AG08396 (cell line): ENCODE measurements at regions not wholly inside any gene's neighbourhood (a gene's known extent, or its start where the extent isn't known, plus 50 kb on each side); places are given as distances from the start of the nearest gene placed in this dataset.
A peak's percentile ranks its signal among the peaks of the same experiment; 100 is the strongest.
"Not testable (repeated sequence)": the region's sequence is repeated elsewhere in the genome, so short reads cannot be mapped to it uniquely, and the experiment has no call there.

Experiments used
- DNase-seq: peaks from one replicate; pipeline ENCODE4 v3.0.0; 2012; ENCODE audit warnings: low spot score, mixed read lengths

DNA sequence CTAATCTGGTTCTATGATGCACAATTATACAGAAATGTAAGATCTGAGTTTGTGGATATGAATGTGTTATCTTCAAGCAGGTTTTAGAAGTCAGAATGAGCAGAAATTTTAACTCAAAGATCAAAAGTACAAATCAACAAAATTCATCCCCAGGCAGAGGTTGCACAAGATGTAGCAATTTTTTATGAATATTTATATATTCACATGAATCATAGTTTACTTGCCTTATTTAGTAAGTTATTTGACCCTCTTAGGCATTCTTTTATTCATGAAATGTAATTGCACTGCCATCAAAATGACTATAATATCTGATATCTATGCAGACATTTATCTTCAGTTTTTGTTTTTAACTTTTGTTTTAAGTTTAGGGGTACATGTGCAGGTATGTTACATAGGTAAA, 103.1 kb upstream of the DAZL start:
- DNase-seq: no peak

DNA sequence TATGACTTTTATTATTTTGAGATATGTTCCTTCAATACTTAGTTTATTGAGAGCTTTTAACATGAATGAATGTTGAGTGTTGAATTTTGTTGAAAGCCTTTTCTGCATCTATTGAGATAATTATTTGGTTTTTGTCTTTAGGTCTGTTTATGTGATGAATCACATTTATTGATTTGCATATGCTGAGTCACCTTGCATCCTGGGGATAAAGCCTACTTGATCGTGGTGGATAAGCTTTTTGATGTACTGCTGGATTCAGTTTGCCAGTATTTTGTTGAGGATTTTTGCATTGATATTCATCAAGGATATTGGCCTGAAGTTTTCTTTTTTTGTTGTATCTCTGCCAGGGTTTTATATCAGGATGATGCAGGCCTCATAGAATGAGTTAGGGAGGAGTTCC, 106.5 kb upstream of the DAZL start:
- not testable (repeated sequence) for DNase-seq

DNA sequence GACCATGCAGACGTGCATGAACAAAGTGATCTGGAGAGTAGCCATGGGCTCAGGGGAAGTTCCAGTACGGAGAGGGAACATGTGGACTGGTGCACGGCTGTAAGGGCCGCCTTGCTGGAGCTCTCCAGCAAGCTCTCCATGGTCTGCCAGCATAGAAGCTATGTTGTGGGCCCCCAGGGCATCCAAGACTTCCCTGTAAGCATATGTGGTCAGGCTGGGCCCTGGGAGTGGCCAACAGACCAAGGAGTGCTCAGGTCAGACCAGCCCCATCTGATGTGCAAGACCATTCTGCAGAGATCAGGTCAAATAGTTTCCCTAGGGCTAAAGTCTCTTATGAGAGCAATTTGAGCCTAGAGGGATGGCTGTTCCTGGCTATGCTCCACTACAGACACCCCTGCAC, 110.1 kb upstream of the DAZL start:
- DNase-seq: no peak

DNA sequence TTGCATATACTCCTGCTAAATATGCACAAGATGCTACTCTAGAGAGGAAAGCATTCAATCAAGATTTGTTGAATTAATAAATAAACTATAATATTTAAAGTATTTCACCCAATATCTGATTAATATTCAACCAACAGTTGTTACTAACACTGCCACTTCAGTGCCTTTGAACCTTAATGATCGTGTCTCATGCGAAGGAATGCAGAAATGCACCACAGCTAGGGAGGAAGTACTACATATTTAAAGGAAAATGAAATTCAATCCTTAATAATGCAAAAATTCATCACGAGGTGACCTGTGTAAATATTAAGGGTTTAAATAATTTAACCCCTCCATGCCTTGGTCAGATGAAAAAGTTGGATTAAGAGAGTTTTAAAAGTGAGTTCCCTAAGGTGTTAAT, 114.2 kb upstream of the DAZL start:
- DNase-seq: no peak

DNA sequence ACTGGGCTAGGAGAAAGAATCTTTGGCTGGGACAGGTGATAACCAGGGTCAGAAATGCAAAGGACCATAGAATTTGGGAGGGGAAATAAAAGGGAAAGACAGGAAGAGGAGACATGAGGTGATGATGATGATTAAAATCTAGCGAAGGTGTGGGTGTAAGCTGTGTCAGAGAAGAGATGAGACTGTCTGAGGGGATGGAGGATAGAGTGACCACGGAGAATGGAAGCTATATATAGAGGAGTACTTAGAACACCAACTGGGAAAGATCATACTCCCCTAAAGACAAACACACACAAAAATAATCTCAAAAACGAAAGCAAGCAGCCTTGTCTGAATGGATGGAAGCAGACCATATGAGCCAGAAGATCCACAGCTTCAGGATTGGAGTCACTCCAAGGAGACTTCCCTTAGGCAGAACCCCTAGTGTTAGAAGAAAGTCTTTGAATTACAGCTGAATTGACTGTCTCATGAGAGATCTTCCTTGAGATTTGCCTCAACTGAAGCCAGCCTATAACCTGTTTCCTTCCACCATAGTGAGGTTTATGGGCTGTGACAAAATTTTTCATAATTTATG, 115.2 kb upstream of the DAZL start:
- DNase-seq: no peak

DNA sequence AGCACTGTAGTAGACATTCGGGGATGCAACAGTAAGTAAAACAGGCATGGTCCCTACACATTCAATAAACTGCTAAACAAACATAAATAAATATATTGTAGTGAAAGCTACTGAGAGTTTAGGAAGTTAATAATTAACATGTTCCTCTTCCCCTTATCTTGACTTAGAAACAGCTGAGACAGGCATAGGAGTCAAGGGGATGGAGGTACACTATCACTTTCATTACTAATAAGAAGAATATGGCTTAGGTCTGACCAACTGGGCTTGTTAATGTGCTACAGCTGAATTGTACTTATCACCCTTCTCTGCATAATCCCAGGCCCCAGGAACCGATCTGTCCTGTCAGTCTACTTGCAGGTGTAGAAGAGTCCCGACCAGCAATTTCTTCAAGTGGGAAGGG, 116.3 kb upstream of the DAZL start:
- DNase-seq: no peak

DNA sequence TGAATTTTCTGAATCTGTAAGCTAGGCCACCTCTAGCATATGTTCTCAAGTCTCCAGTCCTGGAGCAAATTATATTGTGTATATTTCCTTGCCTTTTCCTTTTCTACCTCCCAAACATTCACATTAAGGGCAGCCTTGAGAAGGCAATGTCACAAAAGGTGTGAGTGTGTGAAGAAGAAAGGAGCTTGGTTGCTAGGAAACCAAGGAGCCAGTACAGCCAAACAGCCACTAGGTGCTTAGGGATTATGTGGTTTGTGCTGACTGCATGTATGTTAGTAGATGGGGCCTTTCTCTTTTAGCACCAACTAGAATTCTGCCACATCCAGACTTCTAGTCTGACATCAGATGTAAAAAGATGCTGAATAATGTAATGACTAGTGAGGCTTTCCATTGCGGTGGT, 118.8 kb upstream of the DAZL start:
- peak; percentile 20 for DNase-seq

DNA sequence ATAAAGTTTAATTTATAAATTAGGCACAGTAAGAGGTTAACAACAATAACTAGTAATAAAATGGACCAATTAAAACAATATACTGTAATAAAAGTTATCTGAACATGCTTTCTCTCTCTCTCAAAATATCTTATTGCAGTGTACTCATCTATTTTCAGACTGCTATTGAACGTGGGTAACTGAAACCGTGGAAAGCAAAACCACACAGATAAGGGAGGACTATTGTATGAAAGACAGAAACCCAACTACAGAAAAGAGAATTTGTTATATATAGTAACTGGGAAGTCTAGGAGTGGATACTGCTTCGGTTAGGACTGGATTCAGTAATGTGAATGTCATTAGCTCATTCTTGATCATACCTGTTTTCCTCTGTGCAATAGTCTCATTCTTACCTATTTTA, 119.3 kb upstream of the DAZL start:
- DNase-seq: no peak

DNA sequence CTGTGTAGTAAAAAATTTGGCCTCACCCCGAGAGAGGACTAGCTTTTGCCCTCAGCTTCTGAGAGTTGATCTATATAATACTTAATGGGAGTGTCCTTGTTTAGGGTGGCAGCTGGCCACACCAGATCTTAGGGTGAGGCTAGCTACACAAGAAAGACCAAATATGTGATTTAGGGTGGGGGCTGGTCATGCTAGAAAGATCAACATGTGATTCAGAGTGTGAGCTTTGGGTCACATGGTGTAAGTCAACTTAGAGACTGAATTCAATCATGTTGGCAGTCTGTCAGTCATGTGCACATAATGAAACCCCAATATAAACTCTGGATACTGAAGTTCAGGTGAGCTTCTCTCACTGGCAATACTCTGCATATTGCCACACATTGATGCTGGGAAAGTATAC, 120.7 kb upstream of the DAZL start:
- no peak for DNase-seq

DNA sequence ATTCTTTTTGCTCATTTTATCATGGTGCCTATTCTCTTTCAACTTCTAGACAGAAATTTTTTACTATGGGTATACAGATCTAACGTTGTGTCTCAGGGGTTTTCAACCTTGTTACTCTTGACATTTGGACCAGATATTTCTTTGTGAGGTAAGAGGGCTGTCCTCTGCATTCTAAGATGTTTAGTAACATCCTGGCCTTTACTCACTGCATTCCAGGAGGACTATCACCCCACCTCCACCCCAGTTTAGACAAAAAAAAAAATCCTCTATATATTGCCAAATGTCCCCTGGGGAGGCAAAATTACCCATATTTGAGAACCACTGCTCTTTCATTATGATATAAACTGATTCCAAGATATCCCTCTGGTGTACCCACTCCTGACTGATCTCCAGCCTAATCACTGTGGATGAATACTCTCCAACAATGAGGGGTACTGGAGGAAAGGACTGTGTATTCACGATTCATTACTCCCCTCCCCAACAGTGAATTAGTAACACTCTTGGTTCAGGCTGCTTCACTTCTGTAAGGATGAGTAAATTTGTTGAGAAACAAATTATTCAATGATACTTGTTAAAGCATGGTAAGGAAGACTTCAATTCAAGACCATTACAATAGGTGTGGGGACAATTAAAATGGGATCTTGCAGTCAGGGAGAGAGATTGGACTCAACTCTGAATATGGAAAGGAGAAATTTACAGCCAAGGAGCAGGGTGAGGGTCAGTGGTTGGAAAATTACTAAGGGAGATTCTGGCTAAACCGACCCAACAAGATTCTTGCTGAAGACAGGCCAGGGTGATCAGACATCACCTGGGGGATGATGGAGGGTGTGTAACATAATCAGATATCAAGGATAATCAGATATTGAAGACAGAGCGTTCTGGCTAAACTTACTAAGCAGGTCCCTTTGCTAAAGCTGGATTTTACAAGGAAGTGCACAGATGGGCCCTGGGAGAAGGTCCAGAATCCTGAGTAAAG, 123.8 kb upstream of the DAZL start:
- DNase-seq: peak; percentile 54

DNA sequence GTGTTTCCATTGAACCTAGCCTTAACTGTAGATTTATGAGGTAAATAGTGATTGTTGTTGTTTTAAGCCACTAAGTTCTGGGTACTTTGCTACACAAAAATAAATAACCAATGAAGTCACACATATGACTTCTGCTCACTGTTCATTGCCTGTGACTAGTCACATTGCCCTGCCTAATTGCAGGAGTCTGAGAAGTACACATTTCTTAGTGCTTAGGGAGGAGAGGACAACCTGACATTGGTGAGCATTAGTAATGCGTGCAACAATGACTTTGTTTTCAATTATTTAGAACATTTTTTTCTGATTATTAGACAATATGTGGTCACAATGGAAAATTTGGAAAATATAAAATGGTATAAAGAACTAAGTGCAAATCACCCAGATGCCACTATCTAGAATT, 133.2 kb upstream of the DAZL start:
- no peak for DNase-seq

DNA sequence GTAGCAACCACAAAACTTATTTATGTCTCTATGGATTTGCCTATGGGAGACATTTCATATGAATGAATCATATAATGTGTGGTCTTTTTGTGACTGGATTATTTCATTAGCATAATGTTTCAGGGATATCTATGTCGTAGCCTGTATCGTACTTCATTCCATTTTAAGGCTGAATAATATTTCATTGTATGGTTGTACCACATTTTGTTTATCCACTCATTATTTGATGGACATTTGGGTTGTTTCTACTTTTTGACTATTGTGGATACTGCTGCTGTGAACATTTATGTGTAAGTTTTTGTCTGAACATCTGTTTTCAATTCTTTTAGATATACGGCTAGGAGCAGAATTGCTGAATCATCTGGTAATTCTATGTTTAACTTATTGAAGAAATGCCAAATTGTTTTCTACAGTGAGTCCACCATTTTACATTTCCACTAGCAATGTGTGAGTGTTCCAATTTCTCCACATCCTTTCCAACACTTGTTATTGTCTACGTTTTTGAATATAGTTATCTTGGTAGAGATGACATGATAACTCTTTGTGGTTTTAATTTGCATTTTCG, 134.4 kb upstream of the DAZL start:
- no peak for DNase-seq

DNA sequence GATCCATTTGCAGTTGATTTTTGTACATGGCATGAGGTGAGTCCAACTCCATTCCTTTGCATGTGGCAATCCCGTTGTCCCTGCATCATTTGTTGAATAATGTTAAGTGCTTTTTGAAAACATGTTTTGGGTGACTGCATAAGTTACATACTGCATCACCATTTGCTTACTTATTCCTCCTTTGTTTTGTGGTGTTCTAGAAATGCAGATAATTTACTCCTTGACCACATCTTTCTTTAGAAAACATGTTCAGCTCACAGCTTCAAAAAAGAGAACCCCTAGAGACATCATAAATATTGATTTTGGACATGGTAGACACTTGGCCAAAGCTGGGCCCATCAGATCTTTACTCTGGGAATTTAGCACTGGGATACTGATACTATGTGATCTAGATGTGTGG, 135.3 kb upstream of the DAZL start:
- no peak for DNase-seq

DNA sequence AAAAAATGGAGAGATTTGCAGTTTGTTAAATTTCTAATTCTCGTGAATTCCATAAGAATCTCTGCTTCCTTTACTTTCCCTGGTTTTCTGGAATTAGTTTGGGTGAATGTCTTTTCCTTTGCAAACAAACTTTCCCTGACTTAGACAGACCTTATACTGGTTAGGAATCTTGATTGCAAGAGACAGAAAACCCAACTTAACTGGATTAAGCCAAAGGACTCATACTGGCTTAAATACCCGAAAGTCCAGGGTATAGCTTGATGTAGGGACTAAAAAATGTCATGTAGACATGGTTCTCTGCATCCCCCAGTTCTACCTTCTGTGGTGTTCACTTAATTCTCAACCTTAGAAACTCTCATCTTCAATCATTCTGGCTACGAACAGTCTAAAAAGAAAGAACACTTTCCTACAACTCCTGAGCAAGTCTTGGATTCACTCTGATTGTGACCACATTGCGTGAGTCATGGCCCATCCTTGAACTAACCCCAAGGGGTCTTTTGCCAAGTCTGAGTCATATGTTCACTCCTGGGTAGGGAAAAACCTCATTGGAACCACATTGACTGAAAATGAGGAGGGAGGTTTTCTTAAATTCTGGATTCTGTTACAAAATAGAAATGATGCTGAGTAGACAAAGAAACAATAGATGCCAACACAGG, 136.0 kb upstream of the DAZL start:
- peak; percentile 36 for DNase-seq

DNA sequence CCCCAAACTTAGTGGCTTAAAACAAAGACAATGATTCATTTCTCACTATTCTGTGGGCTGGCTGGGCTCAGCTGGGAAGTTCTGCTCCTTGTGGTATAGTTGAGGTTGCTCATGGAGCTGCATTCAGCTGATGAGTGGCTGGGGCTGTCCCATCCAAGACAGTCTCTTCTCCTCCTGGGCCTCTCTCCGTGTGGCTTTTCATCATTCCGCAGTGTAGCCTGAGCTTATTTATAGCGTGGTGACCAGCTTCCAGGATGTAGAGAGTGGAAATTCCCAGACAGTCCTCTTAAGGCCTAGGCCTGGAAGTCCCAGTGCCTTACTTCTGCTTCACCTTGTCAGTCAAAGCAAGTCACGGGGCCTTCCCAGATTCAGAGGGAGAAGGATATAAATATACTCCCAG, 136.7 kb upstream of the DAZL start:
- DNase-seq: no peak

DNA sequence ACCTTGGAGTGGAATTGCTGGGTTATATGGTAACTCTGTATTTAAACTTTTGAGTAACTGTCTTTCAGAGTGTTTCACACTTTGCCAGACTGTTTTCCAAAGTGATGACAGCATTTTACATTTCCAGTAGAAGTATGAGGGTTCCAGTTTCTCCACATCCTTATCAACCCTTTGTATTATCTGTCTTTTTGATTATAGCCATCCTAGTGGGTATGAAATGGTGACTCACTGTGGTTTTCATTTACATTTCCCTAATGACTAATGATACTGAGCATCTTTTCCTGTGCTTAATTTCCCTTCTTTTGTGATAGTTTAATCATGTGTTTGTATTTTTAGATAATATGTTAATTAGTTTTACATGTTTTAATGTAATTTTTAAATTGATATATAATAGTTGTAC, 138.1 kb upstream of the DAZL start:
- DNase-seq: no peak

DNA sequence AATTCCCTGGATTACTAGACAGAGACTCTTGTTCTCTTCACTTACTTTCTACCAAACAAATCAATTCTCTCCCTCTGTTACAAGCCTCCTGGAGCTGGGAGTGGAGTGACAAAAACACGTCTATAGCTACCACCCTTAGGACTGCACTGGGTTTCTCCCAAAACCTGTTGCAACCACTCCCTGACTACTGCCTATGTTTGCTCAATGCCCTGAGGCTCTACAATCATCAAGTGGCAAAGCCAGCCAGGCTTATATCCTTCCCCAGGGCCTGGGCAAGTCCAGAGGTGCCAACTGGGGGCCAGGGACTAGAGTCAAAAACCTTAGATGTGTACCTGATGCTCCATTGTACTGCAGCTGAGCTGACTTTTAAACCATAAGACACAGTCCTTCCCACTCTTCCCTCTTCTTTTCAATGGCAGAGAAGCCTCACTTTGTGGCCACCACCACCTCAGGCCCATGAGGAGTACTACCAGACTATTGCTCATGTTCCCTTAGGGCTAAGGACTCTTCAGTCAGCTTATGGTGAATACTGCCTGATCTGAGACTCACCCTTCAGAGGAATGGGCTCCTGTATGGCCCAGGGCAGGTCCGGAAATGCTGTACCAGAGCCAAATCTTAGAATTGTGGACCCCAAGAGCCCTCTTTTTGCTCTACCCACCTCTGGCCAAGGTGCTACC, 125.4 kb upstream of the PLCL2 start:
- no peak for DNase-seq

DNA sequence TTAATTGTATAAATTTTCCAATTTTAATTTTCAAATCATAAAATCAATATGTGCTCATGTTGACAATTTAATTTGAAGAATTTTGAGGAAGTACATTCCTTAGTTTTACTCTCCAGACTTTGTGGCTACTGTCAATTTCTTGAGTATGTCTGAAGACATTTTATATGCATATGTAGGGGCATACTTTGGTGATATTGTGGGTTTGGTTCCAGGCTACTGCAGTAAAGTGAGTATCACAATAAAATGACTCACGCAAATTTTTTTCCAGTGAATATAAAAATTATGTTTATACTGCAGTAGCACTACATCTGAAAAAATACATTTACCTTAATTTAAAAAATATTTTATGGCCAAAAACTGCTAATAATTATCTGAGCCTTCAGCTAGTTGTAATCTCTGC, 123.2 kb upstream of the PLCL2 start:
- no peak for DNase-seq

DNA sequence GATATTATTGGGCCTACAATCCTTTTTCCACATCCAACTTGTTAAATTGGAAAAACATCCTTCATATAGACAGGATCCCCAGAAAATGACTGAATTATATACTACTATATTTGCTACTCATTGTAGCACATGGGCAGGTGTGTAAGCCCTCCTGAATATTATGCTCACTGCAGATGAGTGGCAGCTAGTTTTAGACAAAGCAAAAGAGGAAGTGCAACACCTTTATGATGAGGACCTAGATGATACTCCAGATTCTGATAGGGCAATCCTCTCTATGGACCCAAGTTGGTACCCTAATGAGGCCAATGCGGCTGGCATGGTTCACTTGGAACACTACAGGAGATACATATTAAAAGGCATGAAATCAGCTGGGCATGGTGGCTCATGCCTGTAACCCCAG, 119.1 kb upstream of the PLCL2 start:
- DNase-seq: no peak

DNA sequence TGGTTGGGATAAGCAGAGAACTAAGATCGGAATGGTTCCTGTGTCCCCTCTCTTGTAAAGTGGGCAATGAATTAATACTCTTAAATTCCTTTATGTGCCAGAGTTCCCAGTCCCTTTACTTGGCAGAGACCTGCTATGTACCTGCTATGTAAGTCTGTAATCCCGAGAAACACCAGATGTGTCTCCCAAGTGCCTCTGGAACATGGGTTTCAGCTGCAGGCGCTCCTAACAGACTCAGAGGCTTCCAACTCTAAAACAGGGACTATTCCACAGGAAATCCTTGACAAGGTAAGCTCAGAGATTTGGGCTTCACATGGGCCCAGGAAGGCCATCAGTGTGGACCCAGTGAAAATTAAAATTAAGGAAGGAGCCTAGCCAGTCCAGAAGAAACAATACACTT, 117.7 kb upstream of the PLCL2 start:
- DNase-seq: no peak

DNA sequence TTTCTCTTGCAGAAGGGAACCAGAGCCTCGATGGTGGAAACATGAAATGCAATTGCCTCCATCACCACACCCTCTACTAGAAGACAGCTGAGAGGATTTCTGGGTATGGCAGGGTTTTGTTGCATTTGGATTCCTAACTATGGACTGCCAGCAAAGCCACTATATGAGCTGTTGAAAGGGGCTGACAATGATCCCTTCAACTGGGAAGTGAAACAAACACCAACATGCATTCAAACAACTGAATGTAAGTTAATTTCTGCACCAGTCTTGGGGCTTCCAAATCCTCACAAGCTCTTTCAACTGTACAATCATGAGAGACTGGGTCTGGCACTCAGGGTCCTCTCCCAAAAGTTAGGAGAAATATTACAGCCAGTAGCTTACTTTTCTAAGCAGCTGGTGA, 116.7 kb upstream of the PLCL2 start:
- no peak for DNase-seq

DNA sequence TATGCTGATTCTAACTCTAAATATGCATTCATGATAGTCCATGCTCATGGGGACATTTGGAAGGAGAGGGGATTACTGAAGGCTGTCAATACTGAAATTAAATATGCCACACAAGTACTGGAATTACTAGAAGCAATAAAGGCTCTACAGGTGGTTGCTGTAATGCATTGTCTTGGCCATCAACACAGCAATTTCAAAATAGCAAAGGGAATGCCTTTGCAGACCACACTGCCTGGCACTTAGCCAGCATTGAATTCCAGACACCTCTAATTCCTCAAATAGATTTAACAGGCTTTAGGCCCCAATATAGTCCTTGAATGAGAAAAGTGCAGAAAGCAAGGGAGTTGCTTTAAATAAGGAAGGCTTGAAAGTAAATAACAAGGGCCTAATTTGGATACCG, 115.8 kb upstream of the PLCL2 start:
- no peak for DNase-seq
